ENCODE measurements at regions not wholly inside any gene's neighbourhood (a gene's known extent, or its start where the extent isn't known, plus 50 kb on each side); places are given as distances from the start of the nearest gene placed in this dataset.

DNA sequence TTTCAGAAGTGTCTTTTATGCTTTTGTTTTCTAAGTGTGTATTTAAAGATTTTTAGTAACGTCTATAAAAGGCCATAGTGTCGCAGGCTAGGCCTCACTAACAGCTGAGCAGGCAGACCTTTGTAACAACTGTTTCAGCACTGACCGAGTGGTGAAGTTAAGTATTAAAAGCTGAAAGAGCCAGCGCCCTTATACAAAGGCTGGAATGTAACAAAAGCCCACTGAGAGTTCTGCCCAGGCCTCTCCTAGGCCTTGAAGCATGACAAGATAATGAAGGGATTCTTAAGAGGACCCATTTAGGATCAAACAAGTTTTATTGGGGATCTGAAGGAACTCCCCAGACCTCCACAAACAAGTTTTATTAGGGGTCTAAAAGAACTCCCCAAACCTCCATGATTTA, 722.5 kb upstream of the PRKX start:
- TF ChIP-seq, protein P1, sequence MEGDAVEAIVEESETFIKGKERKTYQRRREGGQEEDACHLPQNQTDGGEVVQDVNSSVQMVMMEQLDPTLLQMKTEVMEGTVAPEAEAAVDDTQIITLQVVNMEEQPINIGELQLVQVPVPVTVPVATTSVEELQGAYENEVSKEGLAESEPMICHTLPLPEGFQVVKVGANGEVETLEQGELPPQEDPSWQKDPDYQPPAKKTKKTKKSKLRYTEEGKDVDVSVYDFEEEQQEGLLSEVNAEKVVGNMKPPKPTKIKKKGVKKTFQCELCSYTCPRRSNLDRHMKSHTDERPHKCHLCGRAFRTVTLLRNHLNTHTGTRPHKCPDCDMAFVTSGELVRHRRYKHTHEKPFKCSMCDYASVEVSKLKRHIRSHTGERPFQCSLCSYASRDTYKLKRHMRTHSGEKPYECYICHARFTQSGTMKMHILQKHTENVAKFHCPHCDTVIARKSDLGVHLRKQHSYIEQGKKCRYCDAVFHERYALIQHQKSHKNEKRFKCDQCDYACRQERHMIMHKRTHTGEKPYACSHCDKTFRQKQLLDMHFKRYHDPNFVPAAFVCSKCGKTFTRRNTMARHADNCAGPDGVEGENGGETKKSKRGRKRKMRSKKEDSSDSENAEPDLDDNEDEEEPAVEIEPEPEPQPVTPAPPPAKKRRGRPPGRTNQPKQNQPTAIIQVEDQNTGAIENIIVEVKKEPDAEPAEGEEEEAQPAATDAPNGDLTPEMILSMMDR (IDR thresholded peaks at IDR 0.05; ENCODE audit: low read length), result no peak
- no peak for TF ChIP-seq EZH2 (IDR thresholded peaks at IDR 0.05; ENCODE audit: borderline replicate concordance, low read length)

Data from OCI-LY1 (cell line).